ENCODE measurements at regions not wholly inside any gene's neighbourhood (a gene's known extent, or its start where the extent isn't known, plus 50 kb on each side); places are given as distances from the start of the nearest gene placed in this dataset.

- no peak for TF ChIP-seq POLR2A (IDR thresholded peaks at IDR 0.05; ENCODE audit: control extremely low read depth in 1 of 2, low read depth in 2 of 2, low read length in 2 of 2)
- no peak for TF ChIP-seq CTCF (IDR thresholded peaks at IDR 0.05; ENCODE audit: control extremely low read depth in 1 of 3, insufficient read depth in 1 of 3, low read depth in 1 of 3, low read length in 3 of 3)
- no peak for TF ChIP-seq BRCA1 (IDR thresholded peaks at IDR 0.05; ENCODE audit: low read depth, low read length)
- TF ChIP-seq EP300 (IDR thresholded peaks at IDR 0.05; ENCODE audit: borderline replicate concordance in 1 of 2, low read depth in 2 of 2, low read length in 2 of 2) = no peak
- no peak for TF ChIP-seq EZH2 (IDR thresholded peaks at IDR 0.05; ENCODE audit: low read depth, low read length, severe bottlenecking)
- no peak for TF ChIP-seq ZNF274 (IDR thresholded peaks at IDR 0.05; ENCODE audit: borderline replicate concordance, extremely low read depth, low read length)
- no peak for TF ChIP-seq POLR2AphosphoS5 (IDR thresholded peaks at IDR 0.05; ENCODE audit: low read depth, low read length)
- TF ChIP-seq RAD21 (IDR thresholded peaks at IDR 0.05 in 1 of 2, conservative IDR thresholded peaks at IDR 0.05 in 1 of 2; ENCODE audit: low read depth in 2 of 2, low read length in 2 of 2) = no peak
- no peak for TF ChIP-seq SIN3A (conservative IDR thresholded peaks at IDR 0.05 in 1 of 2, IDR thresholded peaks at IDR 0.05 in 1 of 2; ENCODE audit: low read depth in 1 of 2, low read length in 2 of 2)
- no peak for TF ChIP-seq RNF2 (IDR thresholded peaks at IDR 0.05; ENCODE audit: borderline replicate concordance, low read depth, low read length, missing control alignments, poor library complexity, severe bottlenecking)
- TF ChIP-seq GABPA (IDR thresholded peaks at IDR 0.05; ENCODE audit: borderline replicate concordance, insufficient read depth, low read length) = no peak
- TF ChIP-seq CEBPB (IDR thresholded peaks at IDR 0.05; ENCODE audit: low read depth, low read length) = no peak
These were observed 226.8 kb downstream of the SHOX start for GRCh38 chrX:857376-857775.

Measured in H1 (cell line).